IMR-90 (cell line): ENCODE measurements at regions not wholly inside any gene's neighbourhood (a gene's known extent, or its start where the extent isn't known, plus 50 kb on each side); places are given as distances from the start of the nearest gene placed in this dataset.

Experiments used
- ATAC-seq: fragments of 200-7000 bp; cut with Tn5 transposase; 2 replicates; pipeline ENCODE4 v1.9.1; 2020; ENCODE audit warnings: low read depth, mild to moderate bottlenecking, moderate library complexity
- BruUV-seq: library from RNA; stranded (reverse); fragments of 400-500 nt; replicated peaks from 2 replicates; lab custom pipeline; 2021; lab: Mats Ljungman, UMichigan
- CTCF ChIA-PET: fragments of 300-600 bp; formaldehyde crosslinking; extraction: SDS; loops from one replicate; lab custom pipeline; 2021; ENCODE audit warnings: antibody characterized with exemption; lab: Yijun Ruan, JAX
- POLR2A ChIA-PET: fragments of 300-600 bp; sonication (Branson Sonifier 250); formaldehyde crosslinking; loops from one replicate; lab custom pipeline; 2022; ENCODE audit warnings: antibody characterized with exemption; ENCODE audit not compliant: unreplicated experiment; lab: Charles Lee
- DNase-seq: peaks from one replicate; pipeline ENCODE4 v3.0.0; 2013
- H2AFZ ChIP-seq: replicated peaks from 2 replicates; pipeline ENCODE3; 2013; ENCODE audit warnings: low read length, mild to moderate bottlenecking; ENCODE audit not compliant: poor library complexity
- H2AK5ac ChIP-seq: 2 replicates; pipeline ENCODE4 v1.6.1; 2013; ENCODE audit warnings: low read depth, low read length, inconsistent platforms
- H2AK9ac ChIP-seq: replicated peaks from 2 replicates; pipeline ENCODE3; 2013; ENCODE audit warnings: mild to moderate bottlenecking, low read depth, low read length, moderate library complexity; ENCODE audit not compliant: poor library complexity
- H2BK120ac ChIP-seq: 2 replicates; pipeline ENCODE4 v1.6.1; 2013; ENCODE audit warnings: low read depth, low read length, inconsistent platforms
- H2BK15ac ChIP-seq: 3 replicates; pipeline ENCODE4 v1.6.1; 2013; ENCODE audit warnings: low read depth, low read length, inconsistent platforms
- H2BK20ac ChIP-seq: 2 replicates; pipeline ENCODE4 v1.6.1; 2013; ENCODE audit warnings: low read depth, mild to moderate bottlenecking, inconsistent platforms, low read length, moderate library complexity
- H2BK5ac ChIP-seq: 2 replicates; pipeline ENCODE4 v1.6.1; 2013; ENCODE audit warnings: mild to moderate bottlenecking, low read depth, low read length, inconsistent platforms; ENCODE audit not compliant: poor library complexity, severe bottlenecking
- H3K14ac ChIP-seq: replicated peaks from 2 replicates; pipeline ENCODE4 v1.6.1; 2013; ENCODE audit warnings: low read depth, low read length, inconsistent platforms
- H3K18ac ChIP-seq: 2 replicates; pipeline ENCODE4 v1.6.1; 2013; ENCODE audit warnings: low read depth, low read length, control low read depth
- H3K23ac ChIP-seq: 2 replicates; pipeline ENCODE4 v1.6.1; 2013; ENCODE audit warnings: low read depth, low read length, inconsistent platforms
- H3K27ac ChIP-seq: 2 replicates; pipeline ENCODE4 v1.5.1; 2013; ENCODE audit warnings: mild to moderate bottlenecking, control low read depth, low read length; ENCODE audit not compliant: insufficient read depth
- H3K27me3 ChIP-seq: 2 replicates; pipeline ENCODE4 v1.6.1; 2013; ENCODE audit warnings: low read length; ENCODE audit not compliant: control insufficient read depth, insufficient read depth
- H3K36me3 ChIP-seq: 2 replicates; pipeline ENCODE4 v1.6.1; 2013; ENCODE audit warnings: low read length, mixed read lengths; ENCODE audit not compliant: control insufficient read depth, insufficient read depth
- H3K4ac ChIP-seq: 2 replicates; pipeline ENCODE4 v1.6.1; 2013; ENCODE audit warnings: low read depth, low read length, inconsistent platforms
- H3K4me1 ChIP-seq: 2 replicates; pipeline ENCODE4 v1.6.1; 2013; ENCODE audit warnings: low read length, mixed read lengths; ENCODE audit not compliant: control insufficient read depth, insufficient read depth
- H3K4me2 ChIP-seq: 2 replicates; pipeline ENCODE4 v1.6.1; 2013; ENCODE audit warnings: low read depth, mild to moderate bottlenecking, control low read depth, low read length, moderate library complexity
- H3K4me3 ChIP-seq: 2 replicates; pipeline ENCODE4 v1.5.1; 2013; ENCODE audit warnings: low read depth, mild to moderate bottlenecking, control low read depth, low read length, moderate library complexity; ENCODE audit not compliant: insufficient read depth
- H3K56ac ChIP-seq: 2 replicates; pipeline ENCODE4 v1.6.1; 2013; ENCODE audit warnings: low read length, inconsistent platforms; ENCODE audit not compliant: insufficient read depth; ENCODE audit errors: extremely low read depth
- H3K79me1 ChIP-seq, 2 experiments: 2 replicates each; pipeline ENCODE4 v1.6.1; 2013; ENCODE audit warnings: low read length in 2 of 2, inconsistent platforms in 1 of 2, low read depth in 1 of 2
- H3K9ac ChIP-seq: 2 replicates; pipeline ENCODE4 v1.6.1; 2013; ENCODE audit warnings: low read depth, low read length, control low read depth
- H3K9me1 ChIP-seq: 2 replicates; pipeline ENCODE4 v1.6.1; 2013; ENCODE audit warnings: low read length, inconsistent platforms; ENCODE audit not compliant: insufficient read depth
- H3K9me3 ChIP-seq: 2 replicates; pipeline ENCODE4 v1.6.1; 2013; ENCODE audit warnings: low read length; ENCODE audit not compliant: control insufficient read depth, insufficient read depth
- H4K20me1 ChIP-seq: 2 replicates; pipeline ENCODE4 v1.6.1; 2013; ENCODE audit warnings: low read length, inconsistent platforms; ENCODE audit not compliant: insufficient read depth
- H4K5ac ChIP-seq: 2 replicates; pipeline ENCODE4 v1.6.1; 2013; ENCODE audit warnings: mild to moderate bottlenecking, low read depth, low read length, control low read depth
- H4K8ac ChIP-seq, 2 experiments: 2 replicates each; pipeline ENCODE4 v1.6.1; 2013; ENCODE audit warnings: low read depth in 2 of 2, low read length in 2 of 2, control low read depth in 1 of 2, inconsistent platforms in 1 of 2
- H4K91ac ChIP-seq: 2 replicates; pipeline ENCODE4 v1.6.1; 2013; ENCODE audit warnings: low read depth, low read length, inconsistent platforms; ENCODE audit not compliant: insufficient read depth
- BHLHE40 ChIP-seq: fragments of 150-350 bp; IDR thresholded peaks from 2 replicates; pipeline ENCODE4 v1.6.1; 2016; ENCODE audit warnings: mild to moderate bottlenecking, low read depth, low read length
- CEBPB ChIP-seq: IDR thresholded peaks from 2 replicates; pipeline ENCODE4 v1.6.1; 2012; ENCODE audit warnings: low read depth, low read length, improper control_type of control experiment
- CHD1 ChIP-seq: IDR thresholded peaks from 2 replicates; pipeline ENCODE4 v1.6.1; 2012; ENCODE audit warnings: low read depth, low read length, improper control_type of control experiment
- CTCF ChIP-seq: conservative IDR thresholded peaks from 2 replicates; pipeline ENCODE4 v1.5.1; 2012; ENCODE audit warnings: mild to moderate bottlenecking, low read depth, low read length, improper control_type of control experiment
- ELK1 ChIP-seq: fragments of 150-350 bp; IDR thresholded peaks from 2 replicates; pipeline ENCODE4 v1.6.1; 2016; ENCODE audit warnings: low read depth, mild to moderate bottlenecking, low read length, moderate library complexity, borderline replicate concordance
- MAFK ChIP-seq: IDR thresholded peaks from 2 replicates; pipeline ENCODE4 v1.6.1; 2012; ENCODE audit warnings: low read depth, low read length, improper control_type of control experiment
- MAZ ChIP-seq: IDR thresholded peaks from 2 replicates; pipeline ENCODE4 v1.6.1; 2012; ENCODE audit warnings: low read depth, mild to moderate bottlenecking, low read length, improper control_type of control experiment, moderate library complexity, borderline replicate concordance
- NFE2L2 ChIP-seq: fragments of 150-350 bp; IDR thresholded peaks from 2 replicates; pipeline ENCODE4 v1.6.1; 2016; ENCODE audit warnings: low read depth, mild to moderate bottlenecking, low read length
- RAD21 ChIP-seq: IDR thresholded peaks from 2 replicates; pipeline ENCODE4 v1.6.1; 2012; ENCODE audit warnings: low read length, improper control_type of control experiment
- RCOR1 ChIP-seq: IDR thresholded peaks from 2 replicates; pipeline ENCODE4 v1.6.1; 2012; ENCODE audit warnings: mild to moderate bottlenecking, low read length, improper control_type of control experiment; ENCODE audit not compliant: insufficient replicate concordance
- RFX5 ChIP-seq: IDR thresholded peaks from 2 replicates; pipeline ENCODE4 v1.8.0; 2012; ENCODE audit warnings: low read depth, mild to moderate bottlenecking, low read length, moderate library complexity
- SMC3 ChIP-seq: fragments of 150-350 bp; IDR thresholded peaks from 2 replicates; pipeline ENCODE4 v1.6.1; 2016; ENCODE audit warnings: low read depth, mild to moderate bottlenecking, antibody characterized with exemption, low read length, moderate library complexity
- dilution Hi-C: fragments of 300-500 bp; cut with HindIII; formaldehyde crosslinking; loops from one replicate; pipeline ENCODE4 v1.14.3; 2018; ENCODE audit warnings: low sequenced_read_pairs; ENCODE audit not compliant: unreplicated experiment
- in situ Hi-C: fragments of 300-500 bp; cut with MboI; formaldehyde crosslinking; loops from 3 replicates; pipeline ENCODE4 v1.14.3; 2019; ENCODE audit warnings: low sequenced_read_pairs, inconsistent platforms, mixed read lengths
- intact Hi-C: fragments of 100-400 bp; cut with micrococcal nuclease; formaldehyde crosslinking; loops from 2 replicates; pipeline ENCODE4 v1.10.0; 2022

DNA sequence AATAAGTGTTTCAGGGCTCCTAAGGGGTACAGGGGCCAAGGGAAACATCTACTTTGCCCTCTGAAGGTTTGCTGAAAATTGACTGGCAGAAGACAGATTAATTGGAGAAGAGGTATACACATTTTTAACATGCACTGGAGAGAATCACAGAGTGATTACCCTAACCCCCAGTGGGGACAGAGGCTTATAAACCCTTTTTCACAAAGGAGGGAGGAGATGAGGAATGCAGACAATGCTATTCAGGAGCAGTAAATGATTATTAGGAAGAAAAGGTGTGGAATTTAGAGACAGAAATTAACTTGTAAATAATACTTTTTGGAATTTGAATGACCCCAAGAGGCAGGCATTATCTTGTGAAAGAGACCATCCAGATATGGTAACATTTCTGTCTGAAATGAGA is 582.4 kb upstream of the B3GAT1 start:
- Histone ChIP-seq H2BK20ac (no peak overlapping the region), H3K18ac (no peak overlapping the region), H2BK15ac (no peak overlapping the region), H3K36me3 (no peaks in the 10 kb centered on the region), H3K9ac (no peak overlapping the region), H3K27me3 (no peaks in the 10 kb centered on the region), H3K56ac (no peak overlapping the region), H3K4ac (no peak overlapping the region), H3K4me1 (no peaks in the 10 kb centered on the region), H3K14ac (no peak overlapping the region), H4K5ac (no peak overlapping the region), H3K4me2 (no peak overlapping the region), H2BK5ac (no peak overlapping the region), H3K23ac (no peak overlapping the region), H4K91ac (no peak overlapping the region), H3K79me1 (no peaks in the 10 kb centered on the region), H4K20me1 (no peaks in the 10 kb centered on the region), H3K4me3 (no peak overlapping the region), H2AK5ac (no peak overlapping the region), H4K8ac (no peak overlapping the region), H2AFZ (no peak overlapping the region), H2BK120ac (no peak overlapping the region), H3K9me1 (no peaks in the 10 kb centered on the region), H3K27ac (no peak overlapping the region), H3K9me3 (peaks cover 3% of the 10 kb centered on the region; the same call in 1 of the 2 replicates), H2AK9ac (no peak overlapping the region)
- no peak for ATAC-seq
- ChIA-PET CTCF (interaction anchor here (1.3 kb wide), 1 partner anchor 126 kb away, joined by 4 read pairs; no protein-coding TSS in a partner anchor), POLR2A (no interaction called here)
- intact Hi-C loops (no loop called here), in situ Hi-C loops (no loop called here), dilution Hi-C loops (no loop called here)
- DNase-seq = no peak
- no TSS peak for BruUV-seq
- no peak for TF ChIP-seq MAZ
- TF ChIP-seq SMC3 = no peak
- no peak for TF ChIP-seq RCOR1
- TF ChIP-seq NFE2L2 = no peak
- no peak for TF ChIP-seq BHLHE40
- TF ChIP-seq CHD1 = no peak
- TF ChIP-seq CTCF = no peak
- no peak for TF ChIP-seq MAFK
- TF ChIP-seq RFX5 = no peak
- no peak for TF ChIP-seq ELK1
- no peak for TF ChIP-seq RAD21
- no peak for TF ChIP-seq CEBPB
